SK-MEL-5 (cell line): ENCODE measurements at regions not wholly inside any gene's neighbourhood (a gene's known extent, or its start where the extent isn't known, plus 50 kb on each side); places are given as distances from the start of the nearest gene placed in this dataset.

Experiments used
- DNase-seq: peaks from one replicate; pipeline ENCODE4 v3.0.0-alpha.2; 2016; ENCODE audit warnings: low read depth, low spot score
- in situ Hi-C: cut with HindIII; loops from 2 replicates; pipeline ENCODE4 v1.10.0; 2016; ENCODE audit warnings: low sequenced_read_pairs, high pct_unique_total_duplicates, low pct_unique_long_range_greater_than_20kb

DNA sequence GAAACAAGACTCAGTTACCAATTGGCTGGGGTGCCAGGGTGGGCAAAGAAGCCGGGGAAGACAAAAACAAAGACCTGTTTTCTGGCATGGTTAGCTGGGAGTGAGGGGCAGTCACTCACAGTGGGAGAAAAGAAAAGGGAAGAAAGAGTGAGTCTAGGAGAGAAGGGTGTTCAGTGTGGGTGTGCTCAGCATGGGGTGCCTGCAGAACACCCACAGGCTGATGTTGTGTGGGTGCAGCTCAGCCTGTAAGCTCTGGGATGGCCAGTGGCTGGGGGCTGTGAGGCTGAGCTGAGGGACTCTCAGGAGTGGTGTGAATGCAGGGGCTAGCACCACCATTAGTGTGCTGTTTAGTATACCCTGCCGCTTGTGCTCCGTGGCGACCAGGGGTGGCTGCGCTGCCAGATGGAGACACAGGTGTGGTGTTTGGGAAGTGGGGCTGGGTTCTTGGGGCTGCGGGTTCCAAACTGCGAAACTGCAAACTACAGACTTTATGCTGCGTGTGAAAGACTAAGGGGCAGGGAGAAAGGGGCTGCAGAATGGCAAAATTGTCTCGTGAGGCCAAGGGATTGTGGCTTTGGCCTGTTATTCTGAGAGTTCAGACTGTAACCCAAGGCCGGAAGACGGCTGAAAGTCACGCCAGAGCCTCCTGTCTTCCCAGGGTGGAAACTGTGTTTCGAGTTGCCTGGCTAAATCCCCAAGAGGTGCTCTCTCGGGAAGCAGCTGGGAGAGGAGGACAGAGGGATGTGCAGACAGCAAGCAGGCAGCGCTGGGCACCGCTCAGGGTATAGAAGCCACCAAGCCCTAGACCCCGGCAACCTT is 156.3 kb downstream of the TTC32 start:
- in situ Hi-C loops: no loop called here
- no peak for DNase-seq

DNA sequence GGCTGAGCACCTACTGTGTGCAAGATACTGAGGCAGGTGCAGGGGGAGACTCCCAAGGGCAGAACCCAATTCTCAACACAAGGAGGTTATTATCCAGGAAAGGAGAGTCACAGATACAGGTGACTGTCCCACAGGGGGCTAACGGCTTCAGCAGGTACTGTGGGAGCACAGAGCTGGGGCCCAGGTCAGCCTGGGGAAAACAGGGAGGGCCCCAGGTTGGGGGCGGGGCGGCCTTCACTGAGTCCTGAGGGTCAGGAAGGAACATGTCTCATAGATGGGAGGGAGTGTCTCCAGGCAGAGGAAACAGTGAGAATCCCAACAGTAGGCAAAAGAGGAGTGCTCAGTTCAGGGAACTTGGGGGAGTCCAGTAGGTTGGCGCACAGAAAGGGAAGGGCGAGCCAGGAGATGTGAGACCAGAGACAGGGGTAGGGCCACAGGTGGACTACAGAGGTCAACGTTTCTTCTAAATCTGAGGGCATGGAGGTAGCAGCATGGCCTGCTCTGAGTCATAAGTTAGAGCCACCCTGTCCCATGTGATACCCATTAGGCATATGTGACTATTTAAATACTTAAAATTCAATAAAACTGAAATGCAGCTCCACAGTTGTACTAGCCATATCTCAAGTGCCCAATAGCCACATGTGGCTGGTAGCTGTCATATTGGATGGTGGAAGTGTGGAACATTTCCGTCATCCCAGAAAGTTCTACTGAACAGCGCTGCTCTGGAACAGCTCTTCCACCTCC is 157.2 kb downstream of the TTC32 start:
- DNase-seq: no peak
- in situ Hi-C loops: no loop called here

DNA sequence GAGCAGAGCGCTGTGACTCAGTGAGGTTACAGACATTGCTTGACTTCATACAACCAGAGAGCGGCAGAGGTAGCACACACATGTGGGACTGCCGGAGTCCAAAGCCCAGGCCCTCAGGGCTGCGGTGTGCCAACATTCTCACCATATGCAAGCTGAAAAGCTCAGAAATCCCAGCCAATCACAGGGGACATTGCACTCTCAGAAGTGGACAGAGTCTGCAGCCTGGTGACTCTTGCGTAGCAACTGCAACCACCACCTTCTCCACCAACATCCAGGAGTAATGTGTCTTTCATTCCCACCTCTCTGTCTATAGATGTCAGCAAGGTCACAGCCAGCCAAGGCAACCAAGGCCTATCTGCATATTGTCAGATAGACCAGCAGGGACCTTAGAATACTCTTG is 158.1 kb downstream of the TTC32 start:
- in situ Hi-C loops: no loop called here
- DNase-seq: no peak

DNA sequence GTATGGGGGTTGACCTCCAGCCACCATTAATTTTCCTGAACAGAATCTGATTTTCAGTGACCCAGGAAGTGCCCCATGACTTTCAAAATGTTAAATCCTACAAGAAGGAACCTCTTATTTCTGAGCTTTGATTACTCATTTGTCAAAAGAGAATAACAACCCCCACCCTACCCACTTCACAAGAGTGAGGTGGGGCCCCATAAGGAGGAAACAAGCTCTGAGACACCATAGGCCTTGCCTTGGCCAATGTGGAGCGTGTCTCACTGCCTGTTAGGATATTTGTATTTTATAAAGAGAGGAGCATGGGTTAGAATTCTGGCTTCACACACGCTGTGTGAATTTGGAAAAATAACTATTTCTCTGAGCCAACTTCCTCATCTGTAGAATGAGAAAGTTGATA is 158.9 kb downstream of the TTC32 start:
- no peak for DNase-seq
- in situ Hi-C loops: no loop called here

DNA sequence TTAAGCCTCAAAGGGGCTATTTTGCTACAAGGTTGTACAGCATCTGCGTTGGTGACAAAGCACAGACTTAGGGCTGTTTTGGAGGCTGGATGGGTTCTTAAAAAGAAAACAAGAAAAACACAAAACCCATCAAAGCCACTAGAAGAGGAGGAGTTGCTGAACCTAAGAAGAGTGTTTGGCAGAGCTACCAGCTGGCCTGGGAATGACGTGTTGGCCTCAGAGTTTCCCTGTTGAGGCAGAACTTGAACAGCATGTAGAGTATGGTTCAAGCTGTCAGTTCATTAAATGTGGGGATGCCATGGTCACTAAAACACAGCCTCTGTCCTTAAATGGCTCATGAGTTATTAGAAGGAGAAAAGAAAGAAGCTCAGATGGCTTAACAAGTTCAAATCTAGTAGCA is 162.5 kb downstream of the TTC32 start:
- no peak for DNase-seq
- in situ Hi-C loops: no loop called here

DNA sequence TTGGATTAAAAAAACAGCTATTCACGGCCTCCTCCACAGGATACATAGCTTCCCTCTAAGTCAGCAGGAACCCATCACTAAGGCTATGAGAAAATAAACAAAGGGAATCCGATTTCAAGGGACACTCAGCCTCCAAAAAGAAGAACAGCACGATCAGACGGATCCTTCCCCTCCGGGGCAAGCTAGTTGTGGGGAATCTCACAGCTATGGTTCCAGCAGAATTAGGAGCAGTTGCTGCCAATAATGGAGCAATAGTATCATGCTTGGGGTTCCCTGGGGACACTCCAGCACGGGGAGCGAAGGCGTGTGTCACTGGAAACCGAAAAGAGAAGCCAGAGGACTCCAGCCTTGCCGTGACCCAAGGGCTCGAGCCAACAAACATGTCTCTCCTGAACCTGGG is 163.1 kb downstream of the TTC32 start:
- DNase-seq: no peak
- in situ Hi-C loops: no loop called here

DNA sequence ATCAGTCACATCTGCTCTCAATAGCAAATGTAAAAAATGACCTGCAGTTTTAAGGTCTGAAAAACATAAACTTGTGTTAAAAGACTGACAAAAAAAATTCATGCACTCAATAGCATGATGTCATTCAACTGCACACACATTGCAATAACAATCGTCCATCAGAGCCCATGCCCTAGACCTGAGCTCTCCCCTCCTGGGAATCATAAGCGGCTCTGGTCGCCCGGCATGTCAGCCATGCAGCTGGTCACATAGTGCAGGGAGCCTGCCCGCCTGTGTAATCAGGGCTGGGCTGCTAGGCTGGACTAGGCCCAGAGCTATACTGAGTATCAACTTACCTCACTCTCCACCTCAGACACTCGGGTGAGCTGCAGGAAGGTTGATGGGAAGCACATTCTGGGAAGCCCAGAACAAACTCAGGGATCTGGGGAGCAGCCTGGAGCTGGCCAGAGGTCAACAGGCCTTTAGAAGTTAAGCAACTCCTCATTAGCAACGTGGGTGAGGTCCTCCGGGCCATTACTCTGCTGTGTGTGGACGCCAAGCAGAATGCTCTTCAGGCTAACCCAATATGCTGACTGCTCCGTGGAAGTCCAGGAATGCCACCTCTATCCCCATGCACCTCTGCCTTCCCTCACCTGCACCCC is 165.5 kb downstream of the TTC32 start:
- DNase-seq: no peak
- in situ Hi-C loops: no loop called here

DNA sequence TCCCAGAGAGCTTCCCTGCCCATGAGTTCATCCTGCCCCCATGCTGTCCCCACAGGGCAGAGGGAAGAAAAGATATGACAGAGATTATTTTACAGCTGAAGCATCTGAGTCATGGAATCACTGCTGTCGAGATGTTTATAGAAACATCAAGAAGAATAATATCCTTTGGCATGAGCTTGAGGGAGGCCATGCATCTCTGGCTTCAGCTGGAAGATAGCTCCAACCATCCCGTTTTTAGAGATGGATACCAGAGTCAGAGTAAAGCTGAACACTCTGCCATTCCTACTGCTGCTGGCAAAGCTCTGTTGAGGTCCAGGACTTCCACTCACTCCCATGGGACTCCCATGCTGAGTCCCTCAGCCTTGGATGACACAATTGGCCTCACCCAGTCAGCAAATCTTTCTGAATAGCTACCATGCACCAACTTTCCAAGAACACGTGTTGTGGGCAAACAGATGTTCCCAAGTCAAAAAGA is 167.8 kb downstream of the TTC32 start:
- in situ Hi-C loops: no loop called here
- DNase-seq: no peak

DNA sequence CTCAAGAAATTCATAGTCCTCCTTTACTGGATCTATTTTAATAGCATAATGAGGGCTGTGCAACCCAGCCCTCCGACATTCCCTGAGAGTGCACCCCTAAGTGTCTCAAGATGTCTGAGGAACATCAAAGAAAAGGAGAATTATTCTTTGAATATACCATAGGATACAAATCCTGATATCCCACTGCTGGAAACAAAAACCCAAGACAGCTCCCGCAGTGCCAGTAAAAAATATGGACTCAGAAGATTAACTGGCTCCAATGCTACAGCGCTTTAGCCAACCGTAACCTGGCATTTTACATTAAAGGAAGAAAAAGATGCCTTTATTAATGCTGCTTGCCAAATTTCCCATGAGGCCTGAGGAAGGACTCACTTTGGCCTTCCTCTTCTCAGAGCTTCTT is 168.4 kb downstream of the TTC32 start:
- in situ Hi-C loops: no loop called here
- no peak for DNase-seq

DNA sequence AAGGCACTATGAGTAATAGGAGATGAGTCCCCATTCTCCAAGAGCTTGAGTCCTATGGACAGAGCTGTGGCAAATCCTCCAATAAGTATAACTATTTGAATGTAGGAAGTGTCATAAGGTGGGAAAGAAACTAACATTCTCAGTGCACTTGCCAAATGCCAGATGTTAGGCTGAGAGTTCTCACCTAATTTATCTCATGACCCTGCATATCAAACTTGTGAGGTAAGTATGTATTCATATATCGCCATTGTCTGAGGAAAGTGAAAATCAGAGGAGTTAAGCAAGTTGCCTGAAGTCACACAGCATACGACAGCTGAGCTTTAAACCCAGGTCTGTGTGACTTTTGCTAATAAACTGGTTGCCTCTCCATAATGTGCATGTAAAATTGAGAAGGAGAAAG is 169.5 kb downstream of the TTC32 start:
- in situ Hi-C loops: no loop called here
- DNase-seq: no peak

DNA sequence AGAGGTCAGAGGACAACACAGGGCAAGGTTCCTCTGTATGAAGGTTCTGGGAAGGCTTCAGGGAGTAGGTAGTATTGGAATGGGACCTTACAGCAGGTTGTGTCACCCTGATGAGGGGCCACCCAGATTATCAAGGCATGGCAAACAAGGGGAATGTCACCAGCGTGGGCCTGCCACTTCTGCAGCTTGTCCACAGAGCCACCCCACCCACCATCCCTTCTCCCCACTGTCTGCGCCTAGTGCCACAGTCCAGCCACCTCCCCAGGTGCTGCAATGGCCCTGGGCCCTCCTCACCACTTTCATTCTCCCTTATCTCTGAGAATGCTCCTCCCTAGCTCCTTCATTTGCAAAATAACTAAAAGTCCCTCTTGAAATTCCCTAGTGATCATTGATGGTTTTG is 170.3 kb downstream of the TTC32 start:
- in situ Hi-C loops: no loop called here

DNA sequence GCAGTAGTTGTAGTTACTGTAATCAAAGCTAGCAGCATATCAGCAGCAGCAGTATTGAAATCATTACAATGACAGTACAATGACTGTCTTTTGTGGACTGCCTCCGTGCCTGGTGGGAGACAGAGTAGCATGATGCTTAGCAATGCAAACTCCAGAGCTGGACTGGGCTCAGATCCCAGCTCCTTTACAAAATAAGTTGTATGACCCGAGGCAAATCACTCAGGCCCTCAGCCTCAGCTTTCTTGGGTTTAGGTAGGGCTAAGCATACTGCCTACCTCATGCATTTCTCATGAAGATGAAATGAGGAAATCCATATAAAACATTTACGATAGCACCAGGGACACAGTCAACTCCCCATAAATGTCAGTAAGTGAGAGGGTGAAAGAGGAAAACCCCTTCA is 170.7 kb downstream of the TTC32 start:
- DNase-seq: no peak
- in situ Hi-C loops: no loop called here

More for the DNA sequence above, 170.3 kb downstream of the TTC32 start:
- DNase-seq: no peak

DNA sequence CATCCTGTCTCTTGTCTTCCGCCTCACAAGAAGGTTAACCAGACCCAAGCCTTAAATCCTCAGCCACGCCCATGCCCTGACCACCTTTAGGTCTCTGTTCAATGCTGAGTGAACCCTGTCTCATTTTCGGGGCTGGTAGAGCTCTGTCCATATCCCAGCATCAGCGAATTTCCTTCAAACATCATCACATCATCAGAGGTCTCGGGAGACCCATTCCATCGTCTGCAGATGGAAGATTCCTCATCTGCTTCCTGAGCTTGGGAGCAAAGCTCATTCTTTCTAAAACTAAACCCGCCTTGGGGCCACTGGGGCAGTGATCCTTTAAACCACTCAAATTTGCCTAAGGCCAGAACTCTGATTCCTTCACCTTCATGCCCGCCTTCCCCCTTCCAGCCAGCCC is 173.7 kb downstream of the TTC32 start:
- in situ Hi-C loops: no loop called here
- DNase-seq: no peak

DNA sequence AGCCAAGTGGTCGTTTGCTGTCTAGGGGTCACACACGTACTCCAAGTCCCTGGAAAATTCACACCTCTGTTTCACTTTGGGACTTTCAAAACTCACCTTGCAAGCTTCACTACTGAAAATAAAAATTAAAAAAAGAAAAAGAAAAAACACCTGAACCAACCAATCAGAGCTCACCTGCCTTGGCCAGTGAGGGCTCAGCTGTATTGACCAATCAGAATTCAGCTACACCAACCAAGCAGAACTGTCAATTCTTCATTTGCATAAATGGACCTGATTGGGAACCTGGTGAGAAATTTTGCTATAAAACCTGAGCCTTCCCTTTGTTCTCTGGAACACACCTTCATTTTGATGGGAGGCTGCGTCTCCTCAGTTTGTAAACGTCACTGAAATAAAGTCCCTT is 176.4 kb downstream of the TTC32 start:
- in situ Hi-C loops: no loop called here
- peak; percentile 19 for DNase-seq

DNA sequence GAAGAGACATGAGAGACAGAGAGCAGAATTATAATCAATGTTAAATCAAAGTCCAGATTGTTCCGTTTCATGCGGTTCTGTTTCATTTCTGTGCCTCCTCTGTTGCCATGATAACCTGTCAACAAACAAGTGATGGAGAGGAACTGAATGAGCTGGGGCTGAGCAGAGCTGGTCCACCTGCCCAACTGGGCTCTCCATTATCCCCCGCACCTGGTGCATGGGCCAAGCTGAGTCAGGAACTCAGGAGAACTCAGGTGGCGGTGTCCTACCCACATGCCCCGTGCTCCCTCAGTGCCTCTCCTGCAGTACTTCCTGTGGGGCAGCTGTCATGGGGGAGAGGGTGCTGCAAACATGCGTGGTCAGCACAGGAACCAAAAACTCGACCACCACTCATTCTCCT is 178.8 kb downstream of the TTC32 start:
- DNase-seq: no peak
- in situ Hi-C loops: no loop called here

DNA sequence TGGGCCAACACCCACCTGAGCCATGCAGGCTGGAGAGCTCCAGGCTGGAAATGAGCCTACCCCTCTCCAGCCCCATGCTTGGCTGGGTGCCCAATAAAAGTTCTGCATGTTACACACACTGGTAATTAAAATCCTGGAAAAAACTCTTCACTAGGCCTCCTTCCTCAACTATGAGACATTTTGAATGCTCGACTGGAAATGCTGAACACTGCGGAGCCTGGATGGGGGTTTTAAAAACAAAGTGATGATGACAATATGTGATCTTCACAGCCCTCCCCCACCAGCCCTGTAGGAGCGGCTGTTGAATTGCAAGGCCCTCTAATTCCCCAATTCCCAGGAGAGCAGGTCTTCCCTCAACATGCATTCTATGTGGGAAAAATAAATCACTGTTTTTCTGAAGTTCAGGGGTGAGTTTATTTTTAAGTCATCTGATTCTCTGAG is 179.2 kb downstream of the TTC32 start:
- in situ Hi-C loops: no loop called here
- no peak for DNase-seq

DNA sequence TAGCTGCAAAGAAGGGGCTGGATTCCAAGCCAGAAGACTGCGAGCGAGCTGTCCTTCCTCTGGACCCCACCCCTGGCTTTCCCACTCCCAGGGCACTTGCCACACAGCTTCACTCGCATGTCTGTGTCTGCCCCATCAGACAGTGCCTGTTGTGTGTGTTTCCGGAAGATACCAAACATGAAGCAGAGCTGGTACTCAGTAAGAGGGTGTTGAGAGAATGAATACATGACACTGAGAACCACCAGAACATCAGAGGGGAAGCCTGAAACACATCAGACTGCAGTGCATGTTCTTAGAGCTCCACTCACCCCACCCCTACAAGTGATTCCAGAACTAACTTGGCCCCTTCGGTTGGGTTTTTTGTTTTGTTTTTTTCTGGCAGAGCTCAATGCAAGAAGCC is 181.5 kb downstream of the TTC32 start:
- DNase-seq: no peak
- in situ Hi-C loops: no loop called here

DNA sequence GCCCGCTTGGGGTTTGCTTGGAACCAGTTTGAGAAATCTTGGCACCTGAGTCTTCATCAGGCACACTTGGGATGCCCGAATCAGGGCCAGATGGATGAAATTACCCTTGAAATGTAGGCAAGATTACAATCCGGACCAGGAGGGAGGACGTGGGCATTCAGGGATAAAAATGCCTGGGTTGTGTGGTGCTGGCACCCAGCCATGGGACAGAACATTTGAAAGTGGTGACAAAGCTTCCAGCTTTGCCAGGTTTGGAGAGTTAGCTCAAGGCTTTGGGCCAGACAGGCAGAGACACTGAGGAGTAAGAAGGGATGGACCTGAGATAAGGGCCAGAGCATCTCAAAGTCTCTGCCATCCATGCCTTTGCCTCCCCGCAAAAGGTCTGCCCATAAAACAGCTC is 182.2 kb downstream of the TTC32 start:
- DNase-seq: no peak
- in situ Hi-C loops: no loop called here

DNA sequence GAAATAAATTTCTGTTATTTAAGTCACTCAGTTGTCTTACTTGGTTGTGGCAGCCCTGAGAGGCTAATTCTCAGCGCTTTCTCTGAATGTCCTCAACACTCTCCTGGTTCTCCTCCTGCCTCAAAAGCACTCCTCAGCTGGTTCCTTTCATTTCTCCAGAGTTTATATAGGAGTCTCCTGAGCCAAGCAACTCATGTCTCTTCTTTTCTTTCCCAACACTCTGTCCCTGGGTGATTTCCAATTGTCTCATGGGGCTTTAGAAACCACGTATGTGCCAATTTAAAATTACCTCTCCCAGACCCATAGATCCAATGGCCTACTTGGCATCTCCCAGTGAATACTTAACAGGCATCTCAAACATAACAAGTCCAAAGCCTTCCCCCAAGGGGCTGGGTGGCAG is 184.3 kb downstream of the TTC32 start:
- in situ Hi-C loops: no loop called here
- no peak for DNase-seq
